ENCODE measurements at regions not wholly inside any gene's neighbourhood (a gene's known extent, or its start where the extent isn't known, plus 50 kb on each side); places are given as distances from the start of the nearest gene placed in this dataset.

GRCh38 chr7:54201501-54201900 lies 340.7 kb upstream of the VSTM2A start:
- Histone ChIP-seq H3K23ac (ENCODE audit: low read depth, low read length) (no peak overlapping the region), H3K9me3 (ENCODE audit: control insufficient read depth, insufficient read depth, low read length) (peaks cover 9% of the 10 kb centered on the region), H3K27me3 (ENCODE audit: control insufficient read depth, insufficient read depth, low read length) (no peaks in the 10 kb centered on the region), H2AFZ (replicated peaks; ENCODE audit: low read length, poor library complexity) (peak overlapping the region; percentile 23), H3K9me1 (ENCODE audit: insufficient read depth, low read length) (no peaks in the 10 kb centered on the region), H2BK120ac (ENCODE audit: low read depth, low read length) (no peak overlapping the region), H4K5ac (ENCODE audit: low read depth, low read length) (no peak overlapping the region), H4K8ac (ENCODE audit: low read depth in 2 of 2, low read length in 2 of 2) (no peak overlapping the region), H2BK15ac (ENCODE audit: low read depth, low read length) (no peak overlapping the region), H3K4me1 (ENCODE audit: control insufficient read depth, insufficient read depth, low read length) (no peaks in the 10 kb centered on the region), H3K79me1 (ENCODE audit: low read depth in 1 of 2, low read length in 2 of 2) (no peaks in the 10 kb centered on the region), H4K20me1 (ENCODE audit: insufficient read depth, low read length) (no peaks in the 10 kb centered on the region), H3K9ac (ENCODE audit: low read depth, low read length) (no peak overlapping the region), H3K27ac (ENCODE audit: insufficient read depth, low read length) (no peak overlapping the region), H3K14ac (replicated peaks; ENCODE audit: low read depth, low read length) (no peak overlapping the region), H3K56ac (ENCODE audit: extremely low read depth, insufficient read depth, low read length) (no peak overlapping the region), H2BK5ac (ENCODE audit: low read depth, low read length, poor library complexity, severe bottlenecking) (peak overlapping the region; percentile 24), H3K18ac (ENCODE audit: low read depth, low read length) (no peak overlapping the region), H3K4ac (ENCODE audit: low read depth, low read length) (no peak overlapping the region), H2AK5ac (ENCODE audit: low read depth, low read length) (no peak overlapping the region), H4K91ac (ENCODE audit: insufficient read depth, low read depth, low read length) (no peak overlapping the region), H3K4me3 (ENCODE audit: insufficient read depth, low read depth, low read length) (no peak overlapping the region), H2AK9ac (replicated peaks; ENCODE audit: low read depth, low read length, poor library complexity) (no peak overlapping the region), H3K36me3 (ENCODE audit: control insufficient read depth, insufficient read depth, low read length) (no peaks in the 10 kb centered on the region), H2BK20ac (ENCODE audit: low read depth, low read length) (no peak overlapping the region), H3K4me2 (ENCODE audit: low read depth, low read length) (no peak overlapping the region)
- ChIA-PET CTCF (no interaction called here), POLR2A (ENCODE audit: unreplicated experiment) (no interaction called here)
- in situ Hi-C loops (cut with MboI; ENCODE audit: low sequenced_read_pairs), result no loop called here
- no peak for DNase-seq
- intact Hi-C loops (cut with micrococcal nuclease), result no loop called here
- no peak for ATAC-seq (ENCODE audit: low read depth)
- BruUV-seq (replicated peaks), result no TSS peak
- dilution Hi-C loops (cut with HindIII; ENCODE audit: low sequenced_read_pairs, unreplicated experiment), result no loop called here
- TF ChIP-seq USF2 (IDR thresholded peaks at IDR 0.05; ENCODE audit: low read depth, low read length) (no peak), SMC3 (IDR thresholded peaks at IDR 0.05; ENCODE audit: low read depth, low read length) (no peak), RAD21 (IDR thresholded peaks at IDR 0.05; ENCODE audit: low read length) (no peak), MAFK (IDR thresholded peaks at IDR 0.05; ENCODE audit: low read depth, low read length) (no peak), MAZ (IDR thresholded peaks at IDR 0.05; ENCODE audit: borderline replicate concordance, low read depth, low read length) (no peak), CHD1 (IDR thresholded peaks at IDR 0.05; ENCODE audit: low read depth, low read length) (no peak), RFX5 (IDR thresholded peaks at IDR 0.05; ENCODE audit: low read depth, low read length) (no peak), ELK1 (IDR thresholded peaks at IDR 0.05; ENCODE audit: borderline replicate concordance, low read depth, low read length) (no peak), CEBPB (IDR thresholded peaks at IDR 0.05; ENCODE audit: low read depth, low read length) (no peak), BHLHE40 (IDR thresholded peaks at IDR 0.05; ENCODE audit: low read depth, low read length) (no peak), RCOR1 (IDR thresholded peaks at IDR 0.05; ENCODE audit: insufficient replicate concordance, low read length) (no peak), MXI1 (IDR thresholded peaks at IDR 0.05; ENCODE audit: borderline replicate concordance, low read depth, low read length) (no peak), POLR2A (IDR thresholded peaks at IDR 0.05; ENCODE audit: low read depth, low read length) (no peak), CTCF (conservative IDR thresholded peaks at IDR 0.05; ENCODE audit: low read depth, low read length) (no peak), FOS (IDR thresholded peaks at IDR 0.05; ENCODE audit: low read depth, low read length) (no peak)
